ENCODE measurements at regions not wholly inside any gene's neighbourhood (a gene's known extent, or its start where the extent isn't known, plus 50 kb on each side); places are given as distances from the start of the nearest gene placed in this dataset.

- no peak overlapping the region for H3K27ac ChIP-seq (replicated peaks)
- no peak for DNase-seq (ENCODE audit: low read depth in 1 of 2, low spot score in 1 of 2)
- no peak for TF ChIP-seq GABPA (IDR thresholded peaks at IDR 0.05; ENCODE audit: low read depth)
- TF ChIP-seq REST (IDR thresholded peaks at IDR 0.05; ENCODE audit: insufficient replicate concordance, low read depth) = no peak
- TF ChIP-seq SPI1 (IDR thresholded peaks at IDR 0.05; ENCODE audit: borderline replicate concordance, low read depth) = no peak
- no peak for TF ChIP-seq CTCF (IDR thresholded peaks at IDR 0.05; ENCODE audit: insufficient read depth, low read length)
- TF ChIP-seq POLR2AphosphoS5 (IDR thresholded peaks at IDR 0.05; ENCODE audit: low read depth) = no peak
Measured at GRCh38 chr10:33535866-33536265, 201.4 kb upstream of the NRP1 start.

GRCh38 chr10:33534416-33534815 is 199.9 kb upstream of the NRP1 start:
- Histone ChIP-seq H3K27ac (replicated peaks) (no peak overlapping the region), H3K4me3 (replicated peaks; ENCODE audit: insufficient read depth, low read length) (no peak overlapping the region), H3K27me3 (ENCODE audit: insufficient read depth, poor library complexity, severe bottlenecking) (no peaks in the 10 kb centered on the region)
- TF ChIP-seq REST (IDR thresholded peaks at IDR 0.05; ENCODE audit: insufficient replicate concordance, low read depth) = no peak
- no peak for TF ChIP-seq CTCF (IDR thresholded peaks at IDR 0.05; ENCODE audit: insufficient read depth, low read length)
- no peak for TF ChIP-seq SPI1 (IDR thresholded peaks at IDR 0.05; ENCODE audit: borderline replicate concordance, low read depth)
- no peak for TF ChIP-seq POLR2AphosphoS5 (IDR thresholded peaks at IDR 0.05; ENCODE audit: low read depth)
- no peak for TF ChIP-seq GABPA (IDR thresholded peaks at IDR 0.05; ENCODE audit: low read depth)
- no peak for DNase-seq (ENCODE audit: low read depth in 1 of 2, low spot score in 1 of 2)

More at GRCh38 chr10:33535866-33536265, 201.4 kb upstream of the NRP1 start:
- no peak overlapping the region for H3K4me3 ChIP-seq (replicated peaks; ENCODE audit: insufficient read depth, low read length)
- no peaks in the 10 kb centered on the region for H3K27me3 ChIP-seq (ENCODE audit: insufficient read depth, poor library complexity, severe bottlenecking)

- TF ChIP-seq GABPA (IDR thresholded peaks at IDR 0.05; ENCODE audit: low read depth) (no peak), POLR2AphosphoS5 (IDR thresholded peaks at IDR 0.05; ENCODE audit: low read depth) (no peak)
- H3K4me3 ChIP-seq (replicated peaks; ENCODE audit: insufficient read depth, low read length) = no peak overlapping the region
- no peaks in the 10 kb centered on the region for H3K27me3 ChIP-seq (ENCODE audit: insufficient read depth, poor library complexity, severe bottlenecking)
- no peak overlapping the region for H3K27ac ChIP-seq (replicated peaks)
- no peak for DNase-seq (ENCODE audit: low read depth in 1 of 2, low spot score in 1 of 2)
Measured at GRCh38 chr10:33533612-33534011, 199.1 kb upstream of the NRP1 start.

GRCh38 chr10:33532901-33533300 is 198.4 kb upstream of the NRP1 start:
- no peak for DNase-seq (ENCODE audit: low read depth in 1 of 2, low spot score in 1 of 2)
- no peak for TF ChIP-seq SPI1 (IDR thresholded peaks at IDR 0.05; ENCODE audit: borderline replicate concordance, low read depth)
- no peak for TF ChIP-seq GABPA (IDR thresholded peaks at IDR 0.05; ENCODE audit: low read depth)
- no peak for TF ChIP-seq REST (IDR thresholded peaks at IDR 0.05; ENCODE audit: insufficient replicate concordance, low read depth)
- TF ChIP-seq POLR2AphosphoS5 (IDR thresholded peaks at IDR 0.05; ENCODE audit: low read depth) = no peak
- Histone ChIP-seq H3K27ac (replicated peaks) (no peak overlapping the region), H3K4me3 (replicated peaks; ENCODE audit: insufficient read depth, low read length) (no peak overlapping the region), H3K27me3 (ENCODE audit: insufficient read depth, poor library complexity, severe bottlenecking) (no peaks in the 10 kb centered on the region)

Data from HL-60 (cell line).